Erythroblast (primary cell): ENCODE measurements at regions not wholly inside any gene's neighbourhood (a gene's known extent, or its start where the extent isn't known, plus 50 kb on each side); places are given as distances from the start of the nearest gene placed in this dataset.

Source experiments
- GATA1 ChIP-seq: IDR thresholded peaks from 2 replicates; pipeline ENCODE4 v1.6.1; 2011; ENCODE audit warnings: low read depth, mild to moderate bottlenecking, control low read depth, low read length, moderate library complexity
- POLR2A ChIP-seq: IDR thresholded peaks from 2 replicates; pipeline ENCODE4 v1.6.1; 2011; ENCODE audit warnings: mild to moderate bottlenecking, low read length

DNA sequence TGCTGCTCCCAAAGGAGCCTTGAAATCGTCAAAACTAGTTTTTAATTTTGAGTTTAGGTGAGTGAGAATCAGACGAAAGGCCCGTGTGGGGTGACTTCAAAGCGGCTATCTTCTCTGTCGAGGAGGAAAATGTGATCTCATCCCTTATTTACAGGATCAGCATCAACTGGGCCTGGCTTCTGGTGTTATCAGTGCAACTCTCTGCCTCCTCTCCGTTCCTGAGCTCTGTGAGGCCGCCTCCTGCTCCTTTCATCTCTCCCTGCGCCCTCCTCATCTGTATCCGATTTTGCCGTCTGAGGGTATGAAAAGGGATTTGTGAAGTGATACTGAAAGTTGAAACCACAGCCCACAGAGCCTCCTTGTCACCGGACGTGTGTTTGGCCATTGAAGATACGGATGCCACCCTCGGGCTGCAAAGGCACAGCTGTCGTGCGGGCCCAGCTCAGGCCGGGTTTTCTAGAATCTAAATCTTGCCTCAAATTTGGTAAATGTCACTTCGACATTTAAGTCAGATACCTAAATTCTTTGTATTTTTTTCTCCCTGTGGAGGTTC lies 408.7 kb upstream of the ADARB2 start:
- no peak for TF ChIP-seq POLR2A
- TF ChIP-seq GATA1 = no peak
